ENCODE measurements at regions not wholly inside any gene's neighbourhood (a gene's known extent, or its start where the extent isn't known, plus 50 kb on each side); places are given as distances from the start of the nearest gene placed in this dataset.

GRCh38 chr20:39944861-39945260, 744.2 kb downstream of the MAFB start:
- H3K27me3 Mint-ChIP-seq (ENCODE audit: unreplicated experiment): no peaks in the 10 kb centered on the region
- H3K4me3 Mint-ChIP-seq (ENCODE audit: unreplicated experiment): no peak overlapping the region
- H3K9me3 Mint-ChIP-seq (ENCODE audit: unreplicated experiment): no peaks in the 10 kb centered on the region
- no peaks in the 10 kb centered on the region for H3K36me3 Mint-ChIP-seq (ENCODE audit: unreplicated experiment)
- DNase-seq: no peak
- H3K27ac Mint-ChIP-seq (ENCODE audit: unreplicated experiment): no peak overlapping the region
- H3K4me1 Mint-ChIP-seq (ENCODE audit: low read depth, unreplicated experiment): no peaks in the 10 kb centered on the region
- TF ChIP-seq, protein P1, sequence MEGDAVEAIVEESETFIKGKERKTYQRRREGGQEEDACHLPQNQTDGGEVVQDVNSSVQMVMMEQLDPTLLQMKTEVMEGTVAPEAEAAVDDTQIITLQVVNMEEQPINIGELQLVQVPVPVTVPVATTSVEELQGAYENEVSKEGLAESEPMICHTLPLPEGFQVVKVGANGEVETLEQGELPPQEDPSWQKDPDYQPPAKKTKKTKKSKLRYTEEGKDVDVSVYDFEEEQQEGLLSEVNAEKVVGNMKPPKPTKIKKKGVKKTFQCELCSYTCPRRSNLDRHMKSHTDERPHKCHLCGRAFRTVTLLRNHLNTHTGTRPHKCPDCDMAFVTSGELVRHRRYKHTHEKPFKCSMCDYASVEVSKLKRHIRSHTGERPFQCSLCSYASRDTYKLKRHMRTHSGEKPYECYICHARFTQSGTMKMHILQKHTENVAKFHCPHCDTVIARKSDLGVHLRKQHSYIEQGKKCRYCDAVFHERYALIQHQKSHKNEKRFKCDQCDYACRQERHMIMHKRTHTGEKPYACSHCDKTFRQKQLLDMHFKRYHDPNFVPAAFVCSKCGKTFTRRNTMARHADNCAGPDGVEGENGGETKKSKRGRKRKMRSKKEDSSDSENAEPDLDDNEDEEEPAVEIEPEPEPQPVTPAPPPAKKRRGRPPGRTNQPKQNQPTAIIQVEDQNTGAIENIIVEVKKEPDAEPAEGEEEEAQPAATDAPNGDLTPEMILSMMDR (IDR thresholded peaks at IDR 0.05; ENCODE audit: partially characterized antibody, unreplicated experiment): no peak

- no peaks in the 10 kb centered on the region for H3K9me3 Mint-ChIP-seq (ENCODE audit: unreplicated experiment)
- H3K4me3 Mint-ChIP-seq (ENCODE audit: unreplicated experiment): no peak overlapping the region
- no peak overlapping the region for H3K27ac Mint-ChIP-seq (ENCODE audit: unreplicated experiment)
- H3K27me3 Mint-ChIP-seq (ENCODE audit: unreplicated experiment): no peaks in the 10 kb centered on the region
- H3K4me1 Mint-ChIP-seq (ENCODE audit: low read depth, unreplicated experiment): no peaks in the 10 kb centered on the region
- DNase-seq: no peak
- TF ChIP-seq, protein P1 (IDR thresholded peaks at IDR 0.05; ENCODE audit: partially characterized antibody, unreplicated experiment): no peak
- no peaks in the 10 kb centered on the region for H3K36me3 Mint-ChIP-seq (ENCODE audit: unreplicated experiment)
Observed at GRCh38 chr20:39943336-39943735, 745.7 kb downstream of the MAFB start.

DNA sequence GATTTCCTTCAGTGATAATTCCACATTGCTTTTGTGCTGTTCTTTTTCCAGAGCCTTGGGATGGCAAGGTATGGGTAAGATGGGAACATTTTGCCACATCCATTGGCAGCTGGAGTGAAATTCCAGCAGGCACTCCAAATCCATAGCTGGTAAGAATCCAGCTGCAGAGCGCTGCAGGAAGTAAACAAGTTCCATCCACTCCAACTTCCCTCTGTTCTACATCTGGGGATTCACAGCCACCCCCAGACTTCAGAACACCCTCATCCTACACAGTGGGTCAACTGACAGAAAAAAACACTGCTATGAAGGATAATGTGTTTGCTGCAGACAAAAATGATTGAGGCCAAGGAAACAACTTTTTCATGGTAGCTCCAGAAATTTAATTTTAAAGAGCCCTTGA, 747.8 kb downstream of the MAFB start:
- H3K27ac Mint-ChIP-seq (ENCODE audit: unreplicated experiment): no peak overlapping the region

DNA sequence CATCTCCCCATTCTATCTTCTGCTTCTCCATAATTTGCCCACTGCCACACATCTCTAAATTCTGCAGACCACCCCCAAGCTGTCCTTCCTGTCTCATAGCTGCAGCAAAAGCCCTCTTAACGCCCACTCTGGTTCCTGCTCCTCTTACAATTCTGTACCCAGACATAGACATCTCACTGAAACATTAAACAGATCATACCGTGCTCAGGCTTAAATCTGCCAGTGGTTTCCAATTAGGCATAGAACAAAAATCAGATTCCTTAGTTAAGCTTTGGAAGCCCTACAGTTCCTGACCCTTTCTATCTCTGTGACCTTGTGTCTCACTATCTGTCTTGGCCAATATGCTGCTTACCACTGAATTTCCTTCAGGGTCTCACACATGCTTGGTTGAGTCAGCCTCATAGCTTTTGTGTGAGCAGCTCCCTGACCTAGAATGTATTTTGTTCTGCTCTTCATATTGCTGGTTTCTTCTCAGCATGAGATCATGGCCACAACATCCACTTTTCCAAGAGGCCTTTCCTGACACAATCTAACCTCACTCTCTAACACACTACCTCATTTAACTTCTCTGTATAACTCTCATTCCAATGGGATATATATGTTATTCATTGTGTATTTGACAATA, 749.7 kb downstream of the MAFB start:
- no peak for DNase-seq
- no peaks in the 10 kb centered on the region for H3K9me3 Mint-ChIP-seq (ENCODE audit: unreplicated experiment)
- H3K4me1 Mint-ChIP-seq (ENCODE audit: low read depth, unreplicated experiment): no peaks in the 10 kb centered on the region
- no peaks in the 10 kb centered on the region for H3K27me3 Mint-ChIP-seq (ENCODE audit: unreplicated experiment)
- H3K4me3 Mint-ChIP-seq (ENCODE audit: unreplicated experiment): no peak overlapping the region
- TF ChIP-seq, protein P1 (IDR thresholded peaks at IDR 0.05; ENCODE audit: partially characterized antibody, unreplicated experiment): no peak
- no peaks in the 10 kb centered on the region for H3K36me3 Mint-ChIP-seq (ENCODE audit: unreplicated experiment)
- no peak overlapping the region for H3K27ac Mint-ChIP-seq (ENCODE audit: unreplicated experiment)

More for the DNA sequence above, 747.8 kb downstream of the MAFB start:
- Mint-ChIP-seq H3K4me3 (ENCODE audit: unreplicated experiment) (no peak overlapping the region), H3K36me3 (ENCODE audit: unreplicated experiment) (no peaks in the 10 kb centered on the region), H3K27me3 (ENCODE audit: unreplicated experiment) (no peaks in the 10 kb centered on the region), H3K4me1 (ENCODE audit: low read depth, unreplicated experiment) (no peaks in the 10 kb centered on the region), H3K9me3 (ENCODE audit: unreplicated experiment) (no peaks in the 10 kb centered on the region)
- DNase-seq: no peak
- TF ChIP-seq, protein P1 (IDR thresholded peaks at IDR 0.05; ENCODE audit: partially characterized antibody, unreplicated experiment): no peak

DNA sequence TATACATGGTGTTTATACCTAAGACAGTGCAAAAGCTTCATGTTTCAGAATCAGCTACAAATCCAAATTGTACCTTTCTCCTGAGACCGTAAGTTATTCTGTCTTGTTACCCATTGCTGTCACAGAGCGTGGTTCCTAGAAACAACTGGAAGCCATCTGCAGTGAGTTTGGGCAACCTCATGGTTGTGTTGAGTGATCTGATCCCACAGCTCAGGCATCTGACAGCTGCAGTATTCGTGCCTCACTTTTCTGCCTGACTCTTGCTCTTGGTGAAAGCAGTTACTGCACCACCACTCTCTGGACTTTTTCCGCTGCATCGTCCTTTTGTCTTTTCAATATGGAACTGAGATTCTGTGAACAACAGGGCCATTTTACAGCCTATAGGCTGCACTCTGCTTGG, 752.6 kb downstream of the MAFB start:
- H3K36me3 Mint-ChIP-seq (ENCODE audit: unreplicated experiment): no peaks in the 10 kb centered on the region

More for the DNA sequence above, 752.6 kb downstream of the MAFB start:
- Mint-ChIP-seq H3K27me3 (ENCODE audit: unreplicated experiment) (no peaks in the 10 kb centered on the region), H3K4me3 (ENCODE audit: unreplicated experiment) (no peak overlapping the region), H3K27ac (ENCODE audit: unreplicated experiment) (no peak overlapping the region), H3K9me3 (ENCODE audit: unreplicated experiment) (no peaks in the 10 kb centered on the region), H3K4me1 (ENCODE audit: low read depth, unreplicated experiment) (no peaks in the 10 kb centered on the region)
- no peak for DNase-seq
- TF ChIP-seq, protein P1 (IDR thresholded peaks at IDR 0.05; ENCODE audit: partially characterized antibody, unreplicated experiment): no peak

Measured in glutamatergic neuron (in vitro differentiated cells).